ENCODE measurements at regions not wholly inside any gene's neighbourhood (a gene's known extent, or its start where the extent isn't known, plus 50 kb on each side); places are given as distances from the start of the nearest gene placed in this dataset.
"Not testable (repeated sequence)": the region's sequence is repeated elsewhere in the genome, so short reads cannot be mapped to it uniquely, and the experiment has no call there.

- no peak for DNase-seq (ENCODE audit: low read depth in 2 of 2)
Measured at GRCh38 chr15:88994286-88994685, 81.1 kb upstream of the MFGE8 start.

- DNase-seq (ENCODE audit: low read depth in 2 of 2): no peak
Measured at GRCh38 chr15:88995449-88995848, 82.3 kb upstream of the MFGE8 start.

GRCh38 chr15:88997531-88997930 lies 84.4 kb upstream of the MFGE8 start:
- no peak for DNase-seq (ENCODE audit: low read depth in 2 of 2)

- no peak for DNase-seq (ENCODE audit: low read depth in 2 of 2)
Measured at GRCh38 chr15:88998980-88999713, 86.0 kb upstream of the MFGE8 start.

- DNase-seq (ENCODE audit: low read depth in 2 of 2): not testable (repeated sequence)
Measured at GRCh38 chr15:89001708-89002275, 86.5 kb upstream of the ABHD2 start.

- no peak for DNase-seq (ENCODE audit: low read depth in 2 of 2)
Measured at GRCh38 chr15:89002281-89002761, 85.9 kb upstream of the ABHD2 start.

- no peak for DNase-seq (ENCODE audit: low read depth in 2 of 2)
Measured at GRCh38 chr15:89002830-89003229, 85.4 kb upstream of the ABHD2 start.

- DNase-seq (ENCODE audit: low read depth in 2 of 2): no peak
Measured at GRCh38 chr15:89003865-89004725, 84.2 kb upstream of the ABHD2 start.

- no peak for DNase-seq (ENCODE audit: low read depth in 2 of 2)
Measured at GRCh38 chr15:89004726-89005030, 83.6 kb upstream of the ABHD2 start.

GRCh38 chr15:89007527-89007926 lies 80.7 kb upstream of the ABHD2 start:
- DNase-seq (ENCODE audit: low read depth in 2 of 2): not testable (repeated sequence)

- no peak for DNase-seq (ENCODE audit: low read depth in 2 of 2)
Measured at GRCh38 chr15:89007989-89008388, 80.3 kb upstream of the ABHD2 start.

GRCh38 chr15:89009080-89009479 lies 79.2 kb upstream of the ABHD2 start:
- no peak for DNase-seq (ENCODE audit: low read depth in 2 of 2)

GRCh38 chr15:89015412-89016097 lies 72.7 kb upstream of the ABHD2 start:
- no peak for DNase-seq (ENCODE audit: low read depth in 2 of 2)

- no peak for DNase-seq (ENCODE audit: low read depth in 2 of 2)
Measured at GRCh38 chr15:89016549-89017041, 71.7 kb upstream of the ABHD2 start.

GRCh38 chr15:89017370-89018066 lies 70.7 kb upstream of the ABHD2 start:
- peak; percentile 56 to 65 for DNase-seq (ENCODE audit: low read depth in 2 of 2)

GRCh38 chr15:89018207-89018606 lies 70.0 kb upstream of the ABHD2 start:
- no peak for DNase-seq (ENCODE audit: low read depth in 2 of 2)

- no peak for DNase-seq (ENCODE audit: low read depth in 2 of 2)
Measured at GRCh38 chr15:89019436-89019835, 68.8 kb upstream of the ABHD2 start.

GRCh38 chr15:89021224-89021623 lies 67.0 kb upstream of the ABHD2 start:
- DNase-seq (ENCODE audit: low read depth in 2 of 2): no peak

GRCh38 chr15:89021886-89022285 lies 66.4 kb upstream of the ABHD2 start:
- not testable (repeated sequence) for DNase-seq (ENCODE audit: low read depth in 2 of 2)

GRCh38 chr15:89023311-89023961 lies 64.8 kb upstream of the ABHD2 start:
- DNase-seq (ENCODE audit: low read depth in 2 of 2): no peak

GRCh38 chr15:89024418-89024817 lies 63.8 kb upstream of the ABHD2 start:
- DNase-seq (ENCODE audit: low read depth in 2 of 2): no peak

Data from stimulated activated CD8-positive, alpha-beta memory T cell treated with anti-CD3 and anti-CD28 coated beads, Interleukin-15, amount 100 ng/mL, for 48 hours (primary cell).